ENCODE measurements at regions not wholly inside any gene's neighbourhood (a gene's known extent, or its start where the extent isn't known, plus 50 kb on each side); places are given as distances from the start of the nearest gene placed in this dataset.
"Not testable (repeated sequence)": the region's sequence is repeated elsewhere in the genome, so short reads cannot be mapped to it uniquely, and the experiment has no call there.

DNA sequence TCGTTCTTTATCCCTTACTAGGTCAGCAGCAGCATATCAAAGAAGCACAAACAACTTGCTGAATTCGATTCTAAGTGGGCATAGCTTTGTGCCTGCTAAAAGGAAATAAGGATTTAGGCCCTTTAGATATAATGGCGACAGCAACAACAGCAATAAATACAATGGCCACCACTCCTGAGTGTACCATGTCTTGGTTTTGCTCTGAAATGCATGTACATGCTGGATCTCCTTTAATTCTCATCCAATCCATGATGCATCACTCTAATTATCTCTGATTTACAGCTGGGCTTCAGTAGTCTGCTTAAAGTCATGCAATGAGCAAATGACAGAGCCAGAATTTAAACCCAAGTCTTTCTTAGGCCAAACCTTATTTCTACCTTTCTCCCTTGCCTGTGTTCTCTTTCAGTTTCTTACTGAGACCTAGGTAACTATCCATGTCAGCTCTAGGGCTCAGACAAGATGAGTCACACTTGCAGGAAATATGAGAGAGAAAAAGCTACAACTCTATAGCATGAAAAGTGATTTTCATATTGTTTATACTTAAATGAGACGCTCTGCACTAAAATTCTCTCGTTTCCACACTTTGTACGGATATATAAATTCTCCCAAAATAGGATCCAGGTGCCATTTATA is 111.8 kb downstream of the HMHB1 start:
- no peaks in the 10 kb centered on the region for H3K4me1 Mint-ChIP-seq
- no peak for DNase-seq
- H3K4me3 Mint-ChIP-seq = no peak overlapping the region
- 92% methylated on average over 2 of the region's 6 CpGs for WGBS (ENCODE audit: insufficient coverage)
- intact Hi-C loops (cut with micrococcal nuclease) = no loop called here
- Histone ChIP-seq H3K4me1 (ENCODE audit: control insufficient read depth in 1 of 2, insufficient read depth in 2 of 2, low read length in 2 of 2) (no peaks in the 10 kb centered on the region), H3K9ac (ENCODE audit: insufficient read depth, low read length, poor library complexity, severe bottlenecking) (no peak overlapping the region), H3K4me2 (replicated peaks; ENCODE audit: extremely low read depth, low read length, poor library complexity, severe bottlenecking) (no peak overlapping the region), H3K4me3 (replicated peaks in 1 of 3; ENCODE audit: low read depth in 2 of 3, low read length in 3 of 3) (no peak overlapping the region), H4K20me1 (ENCODE audit: insufficient read depth, low read length) (no peaks in the 10 kb centered on the region), H3K79me2 (ENCODE audit: insufficient read depth, low read length) (no peaks in the 10 kb centered on the region), H2AFZ (ENCODE audit: insufficient read depth, low read depth, low read length, poor library complexity, severe bottlenecking) (no peak overlapping the region), H3K36me3 (replicated peaks in 1 of 2; ENCODE audit: control insufficient read depth in 1 of 2, insufficient read depth in 2 of 2, low read length in 2 of 2) (no peaks in the 10 kb centered on the region), H3K9me3 (replicated peaks in 1 of 2; ENCODE audit: control insufficient read depth in 1 of 2, insufficient read depth in 1 of 2, low read length in 2 of 2) (no peaks in the 10 kb centered on the region), H3K27ac (ENCODE audit: low read depth in 1 of 2, low read length in 2 of 2) (no peak overlapping the region), H3K27me3 (ENCODE audit: control insufficient read depth in 2 of 2, insufficient read depth in 2 of 2, low read length in 2 of 2) (no peaks in the 10 kb centered on the region)
- TF ChIP-seq, protein P1, sequence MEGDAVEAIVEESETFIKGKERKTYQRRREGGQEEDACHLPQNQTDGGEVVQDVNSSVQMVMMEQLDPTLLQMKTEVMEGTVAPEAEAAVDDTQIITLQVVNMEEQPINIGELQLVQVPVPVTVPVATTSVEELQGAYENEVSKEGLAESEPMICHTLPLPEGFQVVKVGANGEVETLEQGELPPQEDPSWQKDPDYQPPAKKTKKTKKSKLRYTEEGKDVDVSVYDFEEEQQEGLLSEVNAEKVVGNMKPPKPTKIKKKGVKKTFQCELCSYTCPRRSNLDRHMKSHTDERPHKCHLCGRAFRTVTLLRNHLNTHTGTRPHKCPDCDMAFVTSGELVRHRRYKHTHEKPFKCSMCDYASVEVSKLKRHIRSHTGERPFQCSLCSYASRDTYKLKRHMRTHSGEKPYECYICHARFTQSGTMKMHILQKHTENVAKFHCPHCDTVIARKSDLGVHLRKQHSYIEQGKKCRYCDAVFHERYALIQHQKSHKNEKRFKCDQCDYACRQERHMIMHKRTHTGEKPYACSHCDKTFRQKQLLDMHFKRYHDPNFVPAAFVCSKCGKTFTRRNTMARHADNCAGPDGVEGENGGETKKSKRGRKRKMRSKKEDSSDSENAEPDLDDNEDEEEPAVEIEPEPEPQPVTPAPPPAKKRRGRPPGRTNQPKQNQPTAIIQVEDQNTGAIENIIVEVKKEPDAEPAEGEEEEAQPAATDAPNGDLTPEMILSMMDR (IDR thresholded peaks at IDR 0.05) = no peak
- H3K27me3 Mint-ChIP-seq (ENCODE audit: low read depth in 3 of 3) = peaks cover 0 to 5% (median 1%) of the 10 kb centered on the region in 3 donors
- no peaks in the 10 kb centered on the region for H3K36me3 Mint-ChIP-seq
- H3K9me3 Mint-ChIP-seq = peaks cover 0 to 5% (median 2%) of the 10 kb centered on the region in 7 donors
- no peak overlapping the region for H3K27ac Mint-ChIP-seq

DNA sequence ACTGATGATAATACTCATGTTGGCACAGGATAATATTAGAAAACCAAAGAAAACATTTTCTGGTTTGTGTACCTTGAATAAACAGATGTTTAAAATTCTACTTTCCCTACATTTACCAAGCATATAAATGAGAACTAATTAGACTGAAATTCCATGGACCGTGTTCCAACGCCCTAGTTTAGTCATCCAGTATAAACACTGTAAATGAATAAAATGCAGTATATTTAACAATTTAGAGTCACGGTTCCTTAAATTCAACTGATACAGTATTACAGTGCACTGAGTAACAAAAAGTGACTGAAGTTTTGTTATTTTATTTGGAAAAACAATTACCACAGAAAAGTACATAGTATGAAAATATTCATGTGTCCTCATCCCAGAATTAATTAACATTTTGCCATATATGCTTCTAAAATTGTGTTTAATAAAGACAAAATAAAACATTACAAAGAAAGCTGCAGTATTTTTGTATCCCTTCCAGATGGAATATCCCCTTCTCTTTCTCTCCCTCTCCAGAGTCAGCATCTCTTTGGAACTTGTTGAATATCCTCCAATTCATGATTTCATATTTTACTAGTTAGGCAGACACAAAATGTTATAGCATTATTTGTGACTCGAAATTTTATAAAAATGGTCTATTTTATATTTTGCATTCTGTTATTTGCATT is 112.5 kb downstream of the HMHB1 start:
- no peak for DNase-seq
- H3K9me3 ChIP-seq (replicated peaks in 1 of 2; ENCODE audit: control insufficient read depth in 1 of 2, insufficient read depth in 1 of 2, low read length in 2 of 2) = no peaks in the 10 kb centered on the region
- H2AFZ ChIP-seq (ENCODE audit: insufficient read depth, low read depth, low read length, poor library complexity, severe bottlenecking) = no peak overlapping the region
- H3K36me3 Mint-ChIP-seq = no peaks in the 10 kb centered on the region
- H3K79me2 ChIP-seq (ENCODE audit: insufficient read depth, low read length) = no peaks in the 10 kb centered on the region
- no peak overlapping the region for H3K4me2 ChIP-seq (replicated peaks; ENCODE audit: extremely low read depth, low read length, poor library complexity, severe bottlenecking)
- H3K9ac ChIP-seq (ENCODE audit: insufficient read depth, low read length, poor library complexity, severe bottlenecking) = no peak overlapping the region
- no peak overlapping the region for H3K27ac Mint-ChIP-seq
- no peaks in the 10 kb centered on the region for H3K36me3 ChIP-seq (replicated peaks in 1 of 2; ENCODE audit: control insufficient read depth in 1 of 2, insufficient read depth in 2 of 2, low read length in 2 of 2)
- intact Hi-C loops (cut with micrococcal nuclease) = no loop called here
- no peaks in the 10 kb centered on the region for H3K4me1 ChIP-seq (ENCODE audit: control insufficient read depth in 1 of 2, insufficient read depth in 2 of 2, low read length in 2 of 2)
- no peak overlapping the region for H3K4me3 Mint-ChIP-seq
- no peaks in the 10 kb centered on the region for H3K4me1 Mint-ChIP-seq
- H3K27me3 ChIP-seq (ENCODE audit: control insufficient read depth in 2 of 2, insufficient read depth in 2 of 2, low read length in 2 of 2) = no peaks in the 10 kb centered on the region
- no CpG with 5 or more reads among the region's 4 CpGs for WGBS (ENCODE audit: insufficient coverage)
- no peak overlapping the region for H3K27ac ChIP-seq (ENCODE audit: low read depth in 1 of 2, low read length in 2 of 2)
- H3K9me3 Mint-ChIP-seq = peaks cover 0 to 5% (median 2%) of the 10 kb centered on the region in 7 donors
- no peaks in the 10 kb centered on the region for H4K20me1 ChIP-seq (ENCODE audit: insufficient read depth, low read length)
- TF ChIP-seq, protein P1 (IDR thresholded peaks at IDR 0.05) = no peak
- no peak overlapping the region for H3K4me3 ChIP-seq (replicated peaks in 1 of 3; ENCODE audit: low read depth in 2 of 3, low read length in 3 of 3)
- H3K27me3 Mint-ChIP-seq (ENCODE audit: low read depth in 3 of 3) = peaks cover 0 to 5% (median 1%) of the 10 kb centered on the region in 3 donors

DNA sequence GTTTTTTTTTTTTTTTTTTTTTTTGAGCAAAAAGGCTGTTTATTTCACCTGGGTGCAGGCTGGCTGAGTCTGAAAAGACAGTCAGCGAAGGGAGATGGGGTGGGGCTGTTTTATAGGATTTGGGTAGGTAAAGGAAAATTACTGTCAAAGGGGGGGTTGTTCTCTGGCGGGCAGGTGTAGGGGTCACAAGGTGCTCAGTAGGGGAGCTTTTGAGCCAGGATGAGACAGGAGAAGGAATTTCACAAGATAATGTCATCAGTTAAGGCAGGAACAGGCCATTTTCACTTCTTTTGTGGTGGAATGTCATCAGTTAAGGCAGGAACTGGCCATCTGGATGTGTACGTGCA is 113.0 kb downstream of the HMHB1 start:
- intact Hi-C loops (cut with micrococcal nuclease); H3K27me3 ChIP-seq (ENCODE audit: control insufficient read depth in 2 of 2, insufficient read depth in 2 of 2, low read length in 2 of 2); H3K4me3 Mint-ChIP-seq; H3K79me2 ChIP-seq (ENCODE audit: insufficient read depth, low read length); H2AFZ ChIP-seq (ENCODE audit: insufficient read depth, low read depth, low read length, poor library complexity, severe bottlenecking); H3K4me1 ChIP-seq (ENCODE audit: control insufficient read depth in 1 of 2, insufficient read depth in 2 of 2, low read length in 2 of 2); H3K27ac ChIP-seq (ENCODE audit: low read depth in 1 of 2, low read length in 2 of 2); H3K36me3 ChIP-seq (replicated peaks in 1 of 2; ENCODE audit: control insufficient read depth in 1 of 2, insufficient read depth in 2 of 2, low read length in 2 of 2); H3K27me3 Mint-ChIP-seq (ENCODE audit: low read depth in 3 of 3); H4K20me1 ChIP-seq (ENCODE audit: insufficient read depth, low read length); H3K27ac Mint-ChIP-seq; H3K36me3 Mint-ChIP-seq; H3K9me3 ChIP-seq (replicated peaks in 1 of 2; ENCODE audit: control insufficient read depth in 1 of 2, insufficient read depth in 1 of 2, low read length in 2 of 2); H3K4me3 ChIP-seq (replicated peaks in 1 of 3; ENCODE audit: low read depth in 2 of 3, low read length in 3 of 3); H3K4me1 Mint-ChIP-seq; H3K9ac ChIP-seq (ENCODE audit: insufficient read depth, low read length, poor library complexity, severe bottlenecking); DNase-seq; H3K4me2 ChIP-seq (replicated peaks; ENCODE audit: extremely low read depth, low read length, poor library complexity, severe bottlenecking); H3K9me3 Mint-ChIP-seq: not testable (repeated sequence)
- WGBS (ENCODE audit: insufficient coverage) = 83% methylated on average over 1 of the region's 3 CpGs
